SU-DHL-6 (cell line): ENCODE measurements at regions not wholly inside any gene's neighbourhood (a gene's known extent, or its start where the extent isn't known, plus 50 kb on each side); places are given as distances from the start of the nearest gene placed in this dataset.

Experiments used
- H2AFZ ChIP-seq: fragments of 200-600 bp; sonication (generic); 2 replicates; pipeline ENCODE4 v1.6.1; 2014; ENCODE audit warnings: low read depth, mild to moderate bottlenecking, moderate library complexity, mixed read lengths, antibody characterized with exemption, low read length; ENCODE audit not compliant: severe bottlenecking
- H3F3A ChIP-seq: fragments of 200-600 bp; shearing (Covaris generic); 2 replicates; pipeline ENCODE4 v1.6.0; 2016; ENCODE audit warnings: antibody characterized with exemption, mild to moderate bottlenecking; ENCODE audit not compliant: insufficient read depth
- H3K27ac ChIP-seq: fragments of 200-600 bp; sonication (generic); 2 replicates; pipeline ENCODE4 v1.5.1; 2016; ENCODE audit warnings: low read depth, mild to moderate bottlenecking, low read length, moderate library complexity, mixed read lengths
- H3K27me3 ChIP-seq: fragments of 200-600 bp; sonication (generic), shearing (Covaris generic); 2 replicates; pipeline ENCODE4 v1.6.0; 2014; ENCODE audit warnings: mild to moderate bottlenecking, low read length
- H3K36me3 ChIP-seq: fragments of 200-600 bp; sonication (generic); 2 replicates; pipeline ENCODE4 v1.6.1; 2014; ENCODE audit warnings: mild to moderate bottlenecking, low read length, mixed read lengths
- H3K4me2 ChIP-seq: fragments of 300-600, 200-600 bp; shearing (Covaris generic), sonication (generic); 2 replicates; pipeline ENCODE4 v1.6.0; 2014; ENCODE audit warnings: low read length, low read depth, mild to moderate bottlenecking; ENCODE audit not compliant: poor library complexity, severe bottlenecking
- H3K4me3 ChIP-seq: fragments of 200-600 bp; sonication (generic); 2 replicates; pipeline ENCODE4 v1.5.1; 2014; ENCODE audit warnings: antibody characterized with exemption, low read length, mild to moderate bottlenecking, mixed read lengths; ENCODE audit not compliant: insufficient read depth, poor library complexity, severe bottlenecking
- H3K79me2 ChIP-seq: fragments of 200-600 bp; sonication (generic); 2 replicates; pipeline ENCODE4 v1.6.1; 2014; ENCODE audit warnings: mild to moderate bottlenecking, low read length, moderate library complexity; ENCODE audit not compliant: insufficient read depth
- H3K9ac ChIP-seq: fragments of 200-600 bp; sonication (generic); 2 replicates; pipeline ENCODE4 v1.7.0; 2014; ENCODE audit warnings: mild to moderate bottlenecking, low read length
- H3K9me2 ChIP-seq: fragments of 200-600 bp; sonication (generic); replicated peaks from 2 replicates; pipeline ENCODE4 v1.6.1; 2014; ENCODE audit warnings: low read length; ENCODE audit not compliant: insufficient read depth
- H3K9me3 ChIP-seq: fragments of 200-600 bp; sonication (generic); 2 replicates; pipeline ENCODE4 v1.6.1; 2014; ENCODE audit warnings: low read length, mixed read lengths; ENCODE audit not compliant: insufficient read depth
- H4K20me1 ChIP-seq: fragments of 200-600 bp; sonication (generic); 2 replicates; pipeline ENCODE4 v1.6.1; 2014; ENCODE audit warnings: low read depth, mild to moderate bottlenecking, antibody characterized with exemption, low read length, moderate library complexity, mixed read lengths
- EZH2phosphoT487 ChIP-seq: fragments of 200-600 bp; sonication (generic), shearing (Covaris generic); conservative IDR thresholded peaks from 2 replicates; pipeline ENCODE4 v1.6.1; 2018; ENCODE audit warnings: mild to moderate bottlenecking, antibody characterized with exemption, low read length, moderate library complexity, mixed read lengths
- TF ChIP-seq, protein P1 (sequence below): fragments of 200-600 bp; sonication (generic); IDR thresholded peaks from one replicate; pipeline ENCODE4 v1.5.1; 2017; ENCODE audit warnings: antibody characterized with exemption, mild to moderate bottlenecking, low read length, moderate library complexity; ENCODE audit not compliant: insufficient read depth, poor library complexity, severe bottlenecking

DNA sequence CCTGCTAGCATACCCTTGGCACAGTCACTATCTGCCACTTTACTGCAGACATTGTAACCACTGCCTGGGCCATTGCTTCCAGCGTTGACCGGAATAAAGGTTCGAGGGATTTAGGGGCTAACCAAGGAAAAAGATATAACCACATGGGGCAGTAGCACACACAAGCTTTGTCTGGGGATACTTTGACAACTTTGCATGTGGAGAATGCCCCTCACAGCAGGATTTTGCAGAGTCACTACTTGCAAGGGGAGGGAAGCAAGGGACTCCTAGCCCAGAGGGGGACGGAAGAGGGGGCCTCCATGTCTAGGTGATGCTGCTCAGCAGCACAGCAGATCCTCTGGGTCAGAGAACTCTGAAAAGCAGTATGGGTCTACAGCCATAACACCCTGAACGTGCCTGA lies 138.7 kb downstream of the SPP2 start:
- H3K36me3 ChIP-seq = no peaks in the 10 kb centered on the region
- no peaks in the 10 kb centered on the region for H3K79me2 ChIP-seq
- no peak overlapping the region for H3K9ac ChIP-seq
- no peaks in the 10 kb centered on the region for H3K27me3 ChIP-seq
- no peak overlapping the region for H3K27ac ChIP-seq
- no peak overlapping the region for H2AFZ ChIP-seq
- H3F3A ChIP-seq = no peaks in the 10 kb centered on the region
- TF ChIP-seq EZH2phosphoT487 = no peak
- TF ChIP-seq, protein P1, sequence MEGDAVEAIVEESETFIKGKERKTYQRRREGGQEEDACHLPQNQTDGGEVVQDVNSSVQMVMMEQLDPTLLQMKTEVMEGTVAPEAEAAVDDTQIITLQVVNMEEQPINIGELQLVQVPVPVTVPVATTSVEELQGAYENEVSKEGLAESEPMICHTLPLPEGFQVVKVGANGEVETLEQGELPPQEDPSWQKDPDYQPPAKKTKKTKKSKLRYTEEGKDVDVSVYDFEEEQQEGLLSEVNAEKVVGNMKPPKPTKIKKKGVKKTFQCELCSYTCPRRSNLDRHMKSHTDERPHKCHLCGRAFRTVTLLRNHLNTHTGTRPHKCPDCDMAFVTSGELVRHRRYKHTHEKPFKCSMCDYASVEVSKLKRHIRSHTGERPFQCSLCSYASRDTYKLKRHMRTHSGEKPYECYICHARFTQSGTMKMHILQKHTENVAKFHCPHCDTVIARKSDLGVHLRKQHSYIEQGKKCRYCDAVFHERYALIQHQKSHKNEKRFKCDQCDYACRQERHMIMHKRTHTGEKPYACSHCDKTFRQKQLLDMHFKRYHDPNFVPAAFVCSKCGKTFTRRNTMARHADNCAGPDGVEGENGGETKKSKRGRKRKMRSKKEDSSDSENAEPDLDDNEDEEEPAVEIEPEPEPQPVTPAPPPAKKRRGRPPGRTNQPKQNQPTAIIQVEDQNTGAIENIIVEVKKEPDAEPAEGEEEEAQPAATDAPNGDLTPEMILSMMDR = no peak
- H3K4me3 ChIP-seq = no peak overlapping the region
- H3K9me2 ChIP-seq = no peaks in the 10 kb centered on the region
- H3K9me3 ChIP-seq = no peaks in the 10 kb centered on the region
- no peak overlapping the region for H3K4me2 ChIP-seq
- no peaks in the 10 kb centered on the region for H4K20me1 ChIP-seq

- Histone ChIP-seq H3K79me2 (no peaks in the 10 kb centered on the region), H4K20me1 (no peaks in the 10 kb centered on the region), H3F3A (no peaks in the 10 kb centered on the region), H3K9me2 (no peaks in the 10 kb centered on the region), H3K9ac (no peak overlapping the region), H3K9me3 (no peaks in the 10 kb centered on the region), H2AFZ (no peak overlapping the region), H3K27me3 (no peaks in the 10 kb centered on the region), H3K27ac (no peak overlapping the region), H3K4me3 (no peak overlapping the region), H3K4me2 (no peak overlapping the region), H3K36me3 (no peaks in the 10 kb centered on the region)
- TF ChIP-seq, protein P1 = no peak
- TF ChIP-seq EZH2phosphoT487 = no peak
Measured at GRCh38 chr2:234187646-234188174, 137.2 kb downstream of the SPP2 start.

- H2AFZ ChIP-seq = no peak overlapping the region
- H4K20me1 ChIP-seq = no peaks in the 10 kb centered on the region
- no peak overlapping the region for H3K9ac ChIP-seq
- no peaks in the 10 kb centered on the region for H3K79me2 ChIP-seq
- no peaks in the 10 kb centered on the region for H3K9me3 ChIP-seq
- no peaks in the 10 kb centered on the region for H3K27me3 ChIP-seq
- H3K27ac ChIP-seq = no peak overlapping the region
- H3K4me2 ChIP-seq = no peak overlapping the region
- TF ChIP-seq EZH2phosphoT487 = no peak
- TF ChIP-seq, protein P1 = no peak
- H3K36me3 ChIP-seq = no peaks in the 10 kb centered on the region
- no peaks in the 10 kb centered on the region for H3F3A ChIP-seq
- H3K9me2 ChIP-seq = no peaks in the 10 kb centered on the region
- no peak overlapping the region for H3K4me3 ChIP-seq
Measured at GRCh38 chr2:234181121-234181520, 130.6 kb downstream of the SPP2 start.

- H4K20me1 ChIP-seq = no peaks in the 10 kb centered on the region
- H3K9ac ChIP-seq = no peak overlapping the region
- no peaks in the 10 kb centered on the region for H3K36me3 ChIP-seq
- no peaks in the 10 kb centered on the region for H3K27me3 ChIP-seq
- no peak overlapping the region for H3K4me2 ChIP-seq
- H3K27ac ChIP-seq = no peak overlapping the region
- TF ChIP-seq, protein P1 = no peak
- no peaks in the 10 kb centered on the region for H3K79me2 ChIP-seq
- no peaks in the 10 kb centered on the region; the same call in 1 of the 2 replicates for H3K9me2 ChIP-seq
- no peaks in the 10 kb centered on the region for H3K9me3 ChIP-seq
- H3F3A ChIP-seq = no peaks in the 10 kb centered on the region
- H2AFZ ChIP-seq = no peak overlapping the region
- no peak overlapping the region for H3K4me3 ChIP-seq
Measured at GRCh38 chr2:234179031-234179363, 128.5 kb downstream of the SPP2 start.
